Upper lobe of left lung (tissue), 4 donors: ENCODE measurements at regions not wholly inside any gene's neighbourhood (a gene's known extent, or its start where the extent isn't known, plus 50 kb on each side); places are given as distances from the start of the nearest gene placed in this dataset.

Source experiments
- POLR2A ChIP-seq, 4 donors: fragments of 450-650 bp; IDR thresholded peaks; one replicate each; pipeline ENCODE4 v1.5.1; 2016 to 2017; ENCODE audit warnings: antibody characterized with exemption in 4 of 4, mild to moderate bottlenecking in 2 of 4
- TF ChIP-seq, protein P1 (sequence below), 6 experiments: fragments of 450-650 bp in 4 of 6; fragments of 200-600 bp in 2 of 6; sonication (generic) in 2 of 6; IDR thresholded peaks; one replicate each; pipeline ENCODE4 v1.5.1; 2016 to 2019; ENCODE audit warnings: antibody characterized with exemption in 6 of 6

DNA sequence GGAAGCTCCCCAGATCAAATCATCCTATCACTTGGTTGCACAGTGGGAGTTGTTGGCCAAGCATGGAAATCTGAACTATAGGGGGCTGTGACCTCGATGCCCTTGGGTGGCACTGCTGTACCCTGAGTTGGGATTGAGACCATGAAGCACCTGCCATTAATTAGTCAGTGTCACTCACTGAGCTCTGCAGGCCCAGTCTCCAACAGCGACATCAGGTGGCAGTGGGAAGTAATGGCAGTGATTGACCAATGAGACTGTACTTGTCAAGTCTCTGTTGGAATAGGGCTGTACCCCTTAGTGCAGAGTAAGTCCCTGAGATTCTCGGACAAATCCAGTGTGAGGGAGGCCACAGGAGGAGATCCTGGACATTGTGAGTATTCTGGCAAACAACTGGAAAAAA is 118.0 kb upstream of the RPL38 start:
- TF ChIP-seq, protein P1, sequence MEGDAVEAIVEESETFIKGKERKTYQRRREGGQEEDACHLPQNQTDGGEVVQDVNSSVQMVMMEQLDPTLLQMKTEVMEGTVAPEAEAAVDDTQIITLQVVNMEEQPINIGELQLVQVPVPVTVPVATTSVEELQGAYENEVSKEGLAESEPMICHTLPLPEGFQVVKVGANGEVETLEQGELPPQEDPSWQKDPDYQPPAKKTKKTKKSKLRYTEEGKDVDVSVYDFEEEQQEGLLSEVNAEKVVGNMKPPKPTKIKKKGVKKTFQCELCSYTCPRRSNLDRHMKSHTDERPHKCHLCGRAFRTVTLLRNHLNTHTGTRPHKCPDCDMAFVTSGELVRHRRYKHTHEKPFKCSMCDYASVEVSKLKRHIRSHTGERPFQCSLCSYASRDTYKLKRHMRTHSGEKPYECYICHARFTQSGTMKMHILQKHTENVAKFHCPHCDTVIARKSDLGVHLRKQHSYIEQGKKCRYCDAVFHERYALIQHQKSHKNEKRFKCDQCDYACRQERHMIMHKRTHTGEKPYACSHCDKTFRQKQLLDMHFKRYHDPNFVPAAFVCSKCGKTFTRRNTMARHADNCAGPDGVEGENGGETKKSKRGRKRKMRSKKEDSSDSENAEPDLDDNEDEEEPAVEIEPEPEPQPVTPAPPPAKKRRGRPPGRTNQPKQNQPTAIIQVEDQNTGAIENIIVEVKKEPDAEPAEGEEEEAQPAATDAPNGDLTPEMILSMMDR (IDR thresholded peaks at IDR 0.05): no peak
- no peak for TF ChIP-seq POLR2A (IDR thresholded peaks at IDR 0.05)
